Liver (tissue), 3 donors: ENCODE measurements at regions not wholly inside any gene's neighbourhood (a gene's known extent, or its start where the extent isn't known, plus 50 kb on each side); places are given as distances from the start of the nearest gene placed in this dataset.

Experiments
- CTCF ChIP-seq: fragments of 150-350 bp; IDR thresholded peaks from 2 replicates; pipeline ENCODE4 v1.5.1; 2017; ENCODE audit warnings: improper control_type of control experiment, low read depth, low read length; ENCODE audit not compliant: missing input control
- GABPA ChIP-seq, 2 donors: IDR thresholded peaks in 1 of 2; conservative IDR thresholded peaks in 1 of 2; 2 replicates each; pipeline ENCODE4 v1.6.1; 2016; ENCODE audit warnings: antibody characterized with exemption in 2 of 2, mild to moderate bottlenecking in 1 of 2, moderate library complexity in 1 of 2
- RAD21 ChIP-seq, 2 donors: IDR thresholded peaks; 2 replicates each; pipeline ENCODE4 v1.6.1; 2016; ENCODE audit warnings: antibody characterized with exemption in 2 of 2, mild to moderate bottlenecking in 2 of 2
- SP1 ChIP-seq: IDR thresholded peaks from 2 replicates; pipeline ENCODE4 v1.6.1; 2018; ENCODE audit warnings: antibody characterized with exemption, mild to moderate bottlenecking
- donor health status: healthy.
- donor health status: healthy.

- TF ChIP-seq CTCF (no peak), GABPA (IDR thresholded peaks at IDR 0.05 in 1 of 2, conservative IDR thresholded peaks at IDR 0.05 in 1 of 2) (no peak), SP1 (no peak), RAD21 (IDR thresholded peaks at IDR 0.05) (no peak)
These were observed 162.6 kb downstream of the PTEN start for GRCh38 chr10:88026031-88026430.
